SK-N-SH (cell line): ENCODE measurements at regions not wholly inside any gene's neighbourhood (a gene's known extent, or its start where the extent isn't known, plus 50 kb on each side); places are given as distances from the start of the nearest gene placed in this dataset.

ENCODE experiments used
- CTCF ChIA-PET: fragments of 300-600, 350-600 bp; formaldehyde crosslinking; extraction: SDS; loops from one replicate; lab custom pipeline; 2021; lab: Yijun Ruan, JAX
- POLR2A ChIA-PET: fragments of 350-600 bp; sonication (Branson Sonifier 250); formaldehyde crosslinking; extraction: SDS; loops from one replicate; lab custom pipeline; 2020; ENCODE audit warnings: antibody characterized with exemption, inconsistent platforms; lab: Yijun Ruan, JAX
- DNase-seq: peaks from one replicate; pipeline ENCODE4 v3.0.0; 2012
- H2AFZ ChIP-seq: fragments of 200-600 bp; sonication (generic); 2 replicates; pipeline ENCODE4 v1.8.1; 2016; ENCODE audit warnings: antibody characterized with exemption, mild to moderate bottlenecking, low read depth
- H3F3A ChIP-seq: fragments of 200-600 bp; sonication (generic); replicated peaks from 2 replicates; pipeline ENCODE3; 2016; ENCODE audit warnings: antibody characterized with exemption, mild to moderate bottlenecking; ENCODE audit not compliant: insufficient read depth
- H3K27ac ChIP-seq, 2 experiments: fragments of 200-500 bp in 1 of 2; fragments of 200-600 bp in 1 of 2; sonication (Bioruptor generic) in 1 of 2; sonication (generic), shearing (Covaris generic) in 1 of 2; 2 replicates each; pipeline versions ENCODE4 v1.5.1 to v1.6.1; 2014 to 2016; ENCODE audit warnings: low read depth in 2 of 2, inconsistent platforms in 1 of 2, low read length in 1 of 2, mild to moderate bottlenecking in 1 of 2, mixed read lengths in 1 of 2
- H3K27me3 ChIP-seq: fragments of 200-600 bp; sonication (generic), shearing (Covaris generic); 2 replicates; pipeline ENCODE4 v1.6.1; 2016; ENCODE audit warnings: mixed run types; ENCODE audit not compliant: insufficient read depth
- H3K36me3 ChIP-seq, 2 experiments: fragments of 200-500 bp in 1 of 2; fragments of 200-600 bp in 1 of 2; sonication (Bioruptor generic) in 1 of 2; sonication (generic) in 1 of 2; replicated peaks in 1 of 2; 2 replicates each; pipeline versions ENCODE3 to v1.5.1; 2014 to 2016; ENCODE audit warnings: low read length in 1 of 2, mild to moderate bottlenecking in 1 of 2; ENCODE audit not compliant: insufficient read depth in 2 of 2, control insufficient read depth in 1 of 2
- H3K4me1 ChIP-seq, 2 experiments: fragments of 200-500 bp in 1 of 2; fragments of 200-600 bp in 1 of 2; sonication (Bioruptor generic) in 1 of 2; sonication (generic), shearing (Covaris generic) in 1 of 2; 2 replicates each; pipeline versions ENCODE4 v1.5.1 to v1.6.1; 2014 to 2016; ENCODE audit warnings: low read depth in 1 of 2, low read length in 1 of 2, mixed run types in 1 of 2; ENCODE audit not compliant: insufficient read depth in 2 of 2, control insufficient read depth in 1 of 2
- H3K4me2 ChIP-seq: fragments of 200-600 bp; sonication (generic), shearing (Covaris generic); 2 replicates; pipeline ENCODE4 v1.6.1; 2017; ENCODE audit warnings: mixed run types
- H3K4me3 ChIP-seq, 2 experiments: fragments of 200-500 bp in 1 of 2; fragments of 200-600 bp in 1 of 2; sonication (Bioruptor generic) in 1 of 2; sonication (generic), shearing (Covaris generic) in 1 of 2; 2 replicates each; pipeline versions ENCODE4 v1.5.1 to v1.8.1; 2014 to 2016; ENCODE audit warnings: low read depth in 2 of 2, inconsistent platforms in 1 of 2, low read length in 1 of 2, mild to moderate bottlenecking in 1 of 2, mixed read lengths in 1 of 2, moderate library complexity in 1 of 2
- H3K79me2 ChIP-seq: fragments of 200-600 bp; sonication (generic); 2 replicates; pipeline ENCODE4 v1.8.1; 2017; ENCODE audit warnings: mild to moderate bottlenecking; ENCODE audit not compliant: insufficient read depth
- H3K9ac ChIP-seq: fragments of 200-600 bp; sonication (generic); 2 replicates; pipeline ENCODE4 v1.6.1; 2017; ENCODE audit warnings: mixed run types
- H3K9me2 ChIP-seq: fragments of 200-600 bp; sonication (generic); 2 replicates; pipeline ENCODE4 v1.6.1; 2017; ENCODE audit warnings: mixed run types
- H3K9me3 ChIP-seq: fragments of 200-600 bp; sonication (generic); 2 replicates; pipeline ENCODE4 v1.6.1; 2017; ENCODE audit warnings: mixed run types, mild to moderate bottlenecking, moderate library complexity
- H4K20me1 ChIP-seq: fragments of 200-600 bp; sonication (generic); 2 replicates; pipeline ENCODE4 v1.6.1; 2017; ENCODE audit warnings: mild to moderate bottlenecking, mixed run types; ENCODE audit not compliant: insufficient read depth
- CHD2 ChIP-seq: fragments of 150-350 bp; IDR thresholded peaks from 2 replicates; pipeline ENCODE4 v1.6.1; 2018; ENCODE audit warnings: low read length; ENCODE audit not compliant: partially characterized antibody
- CTCF ChIP-seq: fragments of 200-600 bp; sonication (generic); IDR thresholded peaks from 2 replicates; pipeline ENCODE4 v1.6.1; 2017; ENCODE audit warnings: antibody characterized with exemption, mild to moderate bottlenecking, moderate library complexity
- EZH2phosphoT487 ChIP-seq: fragments of 200-600 bp; sonication (generic); IDR thresholded peaks from 2 replicates; pipeline ENCODE4 v1.6.1; 2017; ENCODE audit warnings: low read depth, mixed run types, mild to moderate bottlenecking, antibody characterized with exemption, moderate library complexity, borderline replicate concordance
- FOXJ3 ChIP-seq: sonication (generic); formaldehyde crosslinking; IDR thresholded peaks from 2 replicates; pipeline ENCODE4 v1.5.1; 2020; ENCODE audit warnings: mild to moderate bottlenecking, missing genetic modification reagents
- MAX ChIP-seq: IDR thresholded peaks from 2 replicates; pipeline ENCODE4 v1.4.0; 2012; ENCODE audit warnings: low read depth
- MEF2A ChIP-seq: IDR thresholded peaks from 2 replicates; pipeline ENCODE4 v1.4.0; 2012; ENCODE audit warnings: low read depth, borderline replicate concordance
- MXI1 ChIP-seq: IDR thresholded peaks from 2 replicates; pipeline ENCODE4 v1.6.1; 2012; ENCODE audit warnings: mild to moderate bottlenecking, low read depth, low read length, improper control_type of control experiment
- RCOR1 ChIP-seq: fragments of 150-350 bp; IDR thresholded peaks from 2 replicates; pipeline ENCODE4 v1.6.1; 2017; ENCODE audit warnings: antibody characterized with exemption, low read length
- REST ChIP-seq: IDR thresholded peaks from 2 replicates; pipeline ENCODE4 v1.6.1; 2012; ENCODE audit warnings: mild to moderate bottlenecking, low read depth, low read length, moderate library complexity
- RFX5 ChIP-seq: IDR thresholded peaks from 2 replicates; pipeline ENCODE4 v1.6.1; 2012; ENCODE audit warnings: mild to moderate bottlenecking, improper control_type of control experiment, low read length
- RXRA ChIP-seq: IDR thresholded peaks from 2 replicates; pipeline ENCODE4 v1.4.0; 2012; ENCODE audit warnings: low read depth, mild to moderate bottlenecking, borderline replicate concordance
- SIN3A ChIP-seq: IDR thresholded peaks from 2 replicates; pipeline ENCODE4 v1.6.1; 2012; ENCODE audit warnings: low read depth, mild to moderate bottlenecking, low read length, moderate library complexity, borderline replicate concordance
- SMC3 ChIP-seq: IDR thresholded peaks from 2 replicates; pipeline ENCODE4 v1.6.1; 2012; ENCODE audit warnings: low read depth, low read length, improper control_type of control experiment
- USF2 ChIP-seq: fragments of 150-350 bp; IDR thresholded peaks from 2 replicates; pipeline ENCODE4 v1.6.1; 2017; ENCODE audit warnings: antibody characterized with exemption, low read length, low read depth, borderline replicate concordance
- YY1 ChIP-seq: IDR thresholded peaks from 2 replicates; pipeline ENCODE4 v1.4.0; 2012; ENCODE audit warnings: low read depth, mild to moderate bottlenecking
- WGBS: methylation state at CpG from one replicate; pipeline ENCODE4 v1.1.6; 2017; ENCODE audit warnings: low lambda C conversion rate; 5-methylcytosine and 5-hydroxymethylcytosine counted together

GRCh38 chr10:10526846-10527245, 490.8 kb upstream of the CELF2 start:
- H3K4me1 ChIP-seq: no peaks in the 10 kb centered on the region
- H3K27me3 ChIP-seq: no peaks in the 10 kb centered on the region
- H3K4me3 ChIP-seq: no peak overlapping the region
- no peaks in the 10 kb centered on the region for H4K20me1 ChIP-seq
- H3K9me3 ChIP-seq: no peaks in the 10 kb centered on the region
- DNase-seq: no peak
- no peaks in the 10 kb centered on the region for H3F3A ChIP-seq
- no peak overlapping the region for H2AFZ ChIP-seq
- no peak overlapping the region for H3K27ac ChIP-seq
- WGBS: 18% methylated on average over 4 of the region's 5 CpGs
- no peak overlapping the region for H3K4me2 ChIP-seq
- no peaks in the 10 kb centered on the region for H3K79me2 ChIP-seq
- CTCF ChIA-PET: interaction anchor here (0.7 to 1.4 kb wide), 2 partner anchors 16 to 1184 kb away, joined by 3 to 4 read pairs; no protein-coding TSS in a partner anchor
- H3K9me2 ChIP-seq: no peaks in the 10 kb centered on the region
- H3K9ac ChIP-seq: no peak overlapping the region
- no peaks in the 10 kb centered on the region for H3K36me3 ChIP-seq
- TF ChIP-seq EZH2phosphoT487 (no peak), RCOR1 (no peak), USF2 (no peak), CTCF (no peak), RXRA (no peak), CHD2 (no peak), FOXJ3 (CRISPR knock-in tag) (no peak), SIN3A (no peak), YY1 (no peak), MXI1 (no peak), MAX (no peak)
- POLR2A ChIA-PET: no interaction called here

GRCh38 chr10:10527861-10528562, 489.7 kb upstream of the CELF2 start:
- Histone ChIP-seq H3K36me3 (no peaks in the 10 kb centered on the region), H4K20me1 (no peaks in the 10 kb centered on the region), H3K4me1 (no peaks in the 10 kb centered on the region), H3K9me2 (no peaks in the 10 kb centered on the region), H3K4me3 (no peak overlapping the region), H3F3A (no peaks in the 10 kb centered on the region), H3K9me3 (no peaks in the 10 kb centered on the region), H3K9ac (no peak overlapping the region), H3K4me2 (no peak overlapping the region), H3K27ac (no peak overlapping the region), H3K79me2 (no peaks in the 10 kb centered on the region), H2AFZ (no peak overlapping the region), H3K27me3 (no peaks in the 10 kb centered on the region)
- no peak for DNase-seq
- ChIA-PET POLR2A (no interaction called here), CTCF (interaction anchor here (1.4 to 2.3 kb wide), 2 partner anchors 9 to 17 kb away, joined by 4 to 5 read pairs; no protein-coding TSS in a partner anchor)
- 0% methylated on average over 2 of the region's 2 CpGs for WGBS
- TF ChIP-seq RXRA: no peak
- TF ChIP-seq CTCF: no peak
- TF ChIP-seq MEF2A: no peak
- no peak for TF ChIP-seq MAX
- no peak for TF ChIP-seq USF2
- TF ChIP-seq RCOR1: no peak
- no peak for TF ChIP-seq RFX5
- no peak for TF ChIP-seq REST
- no peak for TF ChIP-seq SMC3
